GM06990 (cell line): ENCODE measurements at regions not wholly inside any gene's neighbourhood (a gene's known extent, or its start where the extent isn't known, plus 50 kb on each side); places are given as distances from the start of the nearest gene placed in this dataset.

Experiments used
- DNase-seq: peaks from one replicate; pipeline ENCODE4 v3.0.0-alpha.2; 2011; ENCODE audit not compliant: insufficient read length; ENCODE audit errors: extremely low read depth
- H3K27me3 ChIP-seq: replicated peaks from 2 replicates; pipeline ENCODE4 v1.6.0; 2011; ENCODE audit warnings: low read length; ENCODE audit not compliant: control insufficient read depth, insufficient read depth
- H3K36me3 ChIP-seq: 2 replicates; pipeline ENCODE4 v1.5.1; 2011; ENCODE audit warnings: low read length; ENCODE audit not compliant: control insufficient read depth, insufficient read depth
- H3K4me3 ChIP-seq: replicated peaks from 2 replicates; pipeline ENCODE4 v1.5.1; 2011; ENCODE audit warnings: low read depth, mild to moderate bottlenecking, control low read depth, low read length
- CTCF ChIP-seq: IDR thresholded peaks from 2 replicates; pipeline ENCODE4 v1.5.1; 2011; ENCODE audit warnings: low read length, control low read depth, mild to moderate bottlenecking, inconsistent platforms; ENCODE audit not compliant: insufficient read depth, poor library complexity, severe bottlenecking

- no peak for DNase-seq
- no peak overlapping the region for H3K4me3 ChIP-seq
- no peaks in the 10 kb centered on the region for H3K27me3 ChIP-seq
- no peaks in the 10 kb centered on the region for H3K36me3 ChIP-seq
- TF ChIP-seq CTCF: no peak
These were observed 240.8 kb upstream of the DDX53 start for GRCh38 chrX:22758807-22759481.

- H3K36me3 ChIP-seq: no peaks in the 10 kb centered on the region
- no peak for DNase-seq
- TF ChIP-seq CTCF: no peak
These were observed 239.2 kb upstream of the DDX53 start for GRCh38 chrX:22760513-22761057.

GRCh38 chrX:22788221-22788620, 211.5 kb upstream of the DDX53 start:
- no peaks in the 10 kb centered on the region for H3K27me3 ChIP-seq
- TF ChIP-seq CTCF: no peak
- no peak for DNase-seq
- no peaks in the 10 kb centered on the region for H3K36me3 ChIP-seq
- H3K4me3 ChIP-seq: no peak overlapping the region

More at GRCh38 chrX:22760513-22761057, 239.2 kb upstream of the DDX53 start:
- Histone ChIP-seq H3K27me3 (no peaks in the 10 kb centered on the region), H3K4me3 (no peak overlapping the region)

- TF ChIP-seq CTCF: no peak
- H3K36me3 ChIP-seq: no peaks in the 10 kb centered on the region
- no peak for DNase-seq
- H3K4me3 ChIP-seq: no peak overlapping the region
- no peaks in the 10 kb centered on the region for H3K27me3 ChIP-seq
These were observed 204.1 kb upstream of the DDX53 start for GRCh38 chrX:22795671-22796070.

- no peaks in the 10 kb centered on the region for H3K36me3 ChIP-seq
- no peaks in the 10 kb centered on the region for H3K27me3 ChIP-seq
- no peak for TF ChIP-seq CTCF
- no peak for DNase-seq
- H3K4me3 ChIP-seq: no peak overlapping the region
These were observed 199.4 kb upstream of the DDX53 start for GRCh38 chrX:22800360-22800759.

- DNase-seq: no peak
- H3K4me3 ChIP-seq: no peak overlapping the region
- no peaks in the 10 kb centered on the region for H3K27me3 ChIP-seq
- TF ChIP-seq CTCF: no peak
- no peaks in the 10 kb centered on the region for H3K36me3 ChIP-seq
These were observed 199.0 kb upstream of the DDX53 start for GRCh38 chrX:22800806-22801205.
